GM21528 (cell line): ENCODE measurements at regions not wholly inside any gene's neighbourhood (a gene's known extent, or its start where the extent isn't known, plus 50 kb on each side); places are given as distances from the start of the nearest gene placed in this dataset.
"Not testable (repeated sequence)": the region's sequence is repeated elsewhere in the genome, so short reads cannot be mapped to it uniquely, and the experiment has no call there.

ENCODE experiments used
- ATAC-seq: cut with Tn5 transposase; IDR thresholded peaks from one replicate; pipeline ENCODE4 v1.9.1; 2021; ENCODE audit warnings: mild to moderate bottlenecking, moderate library complexity; ENCODE audit not compliant: unreplicated experiment, low FRiP score

GRCh38 chr12:78269620-78270019 is 438.9 kb downstream of the NAV3 start:
- ATAC-seq: no peak

GRCh38 chr12:78271546-78271945 is 440.9 kb downstream of the NAV3 start:
- no peak for ATAC-seq

GRCh38 chr12:78275886-78276285 is 445.2 kb downstream of the NAV3 start:
- no peak for ATAC-seq

GRCh38 chr12:78278706-78279190 is 448.1 kb downstream of the NAV3 start:
- ATAC-seq: no peak

- ATAC-seq: no peak
Observed at GRCh38 chr12:78279567-78279966, 448.9 kb downstream of the NAV3 start.

- ATAC-seq: not testable (repeated sequence)
Observed at GRCh38 chr12:78281102-78281501, 450.4 kb downstream of the NAV3 start.

GRCh38 chr12:78284417-78284816 is 453.7 kb downstream of the NAV3 start:
- no peak for ATAC-seq

- no peak for ATAC-seq
Observed at GRCh38 chr12:78290606-78291345, 460.1 kb downstream of the NAV3 start.

- ATAC-seq: no peak
Observed at GRCh38 chr12:78293059-78293686, 462.5 kb downstream of the NAV3 start.

GRCh38 chr12:78301282-78301681 is 470.6 kb downstream of the NAV3 start:
- ATAC-seq: not testable (repeated sequence)

- no peak for ATAC-seq
Observed at GRCh38 chr12:78305808-78306207, 475.1 kb downstream of the NAV3 start.

- ATAC-seq: no peak
Observed at GRCh38 chr12:78306236-78306635, 475.5 kb downstream of the NAV3 start.

- ATAC-seq: no peak
Observed at GRCh38 chr12:78308701-78309100, 478.0 kb downstream of the NAV3 start.

GRCh38 chr12:78315028-78315427 is 484.3 kb downstream of the NAV3 start:
- ATAC-seq: no peak

GRCh38 chr12:78316136-78316535 is 485.4 kb downstream of the NAV3 start:
- no peak for ATAC-seq

- ATAC-seq: no peak
Observed at GRCh38 chr12:78316631-78317468, 486.2 kb downstream of the NAV3 start.

- ATAC-seq: no peak
Observed at GRCh38 chr12:78321696-78322095, 491.0 kb downstream of the NAV3 start.

GRCh38 chr12:78323226-78323625 is 492.5 kb downstream of the NAV3 start:
- no peak for ATAC-seq

- ATAC-seq: no peak
Observed at GRCh38 chr12:78324234-78324633, 493.5 kb downstream of the NAV3 start.

- no peak for ATAC-seq
Observed at GRCh38 chr12:78328524-78328923, 497.8 kb downstream of the NAV3 start.

GRCh38 chr12:78330131-78330530 is 499.4 kb downstream of the NAV3 start:
- no peak for ATAC-seq
